ENCODE measurements at regions not wholly inside any gene's neighbourhood (a gene's known extent, or its start where the extent isn't known, plus 50 kb on each side); places are given as distances from the start of the nearest gene placed in this dataset.

GRCh38 chr17:13117616-13118015 is 99.8 kb upstream of the ELAC2 start:
- Histone ChIP-seq H3K79me2 (ENCODE audit: control insufficient read depth in 1 of 2, insufficient read depth in 2 of 2, low read length in 2 of 2) (no peaks in the 10 kb centered on the region), H4K8ac (ENCODE audit: extremely low read depth, insufficient read depth, low read length) (no peak overlapping the region), H2BK15ac (ENCODE audit: low read length) (no peak overlapping the region), H3K4ac (replicated peaks; ENCODE audit: insufficient read length, low read depth, low read length) (no peak overlapping the region), H4K20me1 (replicated peaks in 1 of 2; ENCODE audit: control insufficient read depth in 1 of 2, insufficient read depth in 2 of 2, low read length in 2 of 2) (no peaks in the 10 kb centered on the region), H4K5ac (ENCODE audit: insufficient read length, low read depth, low read length) (no peak overlapping the region), H2BK120ac (replicated peaks; ENCODE audit: low read depth, low read length) (no peak overlapping the region), H3K27me3 (replicated peaks in 1 of 4; ENCODE audit: control insufficient read depth in 3 of 4, extremely low read depth in 1 of 4, insufficient read depth in 3 of 4, low read length in 3 of 4) (peaks cover 0 to 1% (median 0%) of the 10 kb centered on the region in 4 experiments; a peak in 1 of 7 replicates), H3K79me1 (ENCODE audit: low read depth, low read length) (no peaks in the 10 kb centered on the region), H3K18ac (ENCODE audit: extremely low read depth, low read length) (no peak overlapping the region), H3K4me3 (ENCODE audit: extremely low read depth in 1 of 4, insufficient read depth in 2 of 4, low read depth in 3 of 4, low read length in 4 of 4) (no peak overlapping the region), H3K4me2 (ENCODE audit: insufficient read depth in 1 of 2, low read depth in 2 of 2, low read length in 2 of 2) (no peak overlapping the region), H2AK5ac (ENCODE audit: low read depth, low read length) (no peak overlapping the region), H2BK12ac (ENCODE audit: low read depth, low read length) (no peak overlapping the region), H3K36me3 (ENCODE audit: control insufficient read depth in 2 of 4, insufficient read depth in 4 of 4, low read length in 3 of 4) (no peaks in the 10 kb centered on the region), H2BK20ac (ENCODE audit: low read length) (no peak overlapping the region), H4K91ac (replicated peaks; ENCODE audit: insufficient read length, low read length) (no peak overlapping the region), H3K27ac (ENCODE audit: low read depth, low read length) (no peak overlapping the region), H3K23me2 (ENCODE audit: low read depth, low read length) (no peaks in the 10 kb centered on the region), H3K56ac (replicated peaks; ENCODE audit: insufficient read length, low read depth, low read length) (no peak overlapping the region), H3K4me1 (replicated peaks in 1 of 4; ENCODE audit: control insufficient read depth in 3 of 4, insufficient read depth in 4 of 4, low read length in 3 of 4) (no peaks in the 10 kb centered on the region), H3K9me3 (ENCODE audit: insufficient read depth in 2 of 2, low read depth in 1 of 2, low read length in 1 of 2) (no peaks in the 10 kb centered on the region), H2BK5ac (ENCODE audit: low read depth, low read length) (no peak overlapping the region), H3K9ac (replicated peaks in 1 of 4; ENCODE audit: extremely low read depth in 1 of 4, low read depth in 3 of 4, low read length in 3 of 4) (no peak overlapping the region), H2AFZ (ENCODE audit: low read length) (no peak overlapping the region), H3K23ac (ENCODE audit: insufficient read length) (no peak overlapping the region), H3K14ac (ENCODE audit: insufficient read length) (no peak overlapping the region)
- ChIA-PET POLR2A (ENCODE audit: partially characterized antibody) (no interaction called here), CTCF (ENCODE audit: partially characterized antibody) (interaction anchor here (0.7 to 1.3 kb wide), 2 partner anchors 229 to 1169 kb away, joined by 3 read pairs; no protein-coding TSS in a partner anchor)
- no peak for DNase-seq (ENCODE audit: low read depth in 1 of 2, low spot score in 2 of 2)
- no peak for TF ChIP-seq MAFK (IDR thresholded peaks at IDR 0.05; ENCODE audit: low read depth, low read length)
- no peak for TF ChIP-seq SIX5 (IDR thresholded peaks at IDR 0.05; ENCODE audit: low read depth, low read length)
- TF ChIP-seq EP300 (IDR thresholded peaks at IDR 0.05; ENCODE audit: borderline replicate concordance in 1 of 2, low read depth in 2 of 2, low read length in 2 of 2) = no peak
- TF ChIP-seq CBX5 (IDR thresholded peaks at IDR 0.05; ENCODE audit: low read depth, low read length) = no peak
- TF ChIP-seq CTBP2 (IDR thresholded peaks at IDR 0.05; ENCODE audit: borderline replicate concordance, insufficient read depth, insufficient read length, low read length) = no peak
- TF ChIP-seq TCF12 (IDR thresholded peaks at IDR 0.05; ENCODE audit: low read depth, low read length) = no peak
- no peak for TF ChIP-seq YY1 (IDR thresholded peaks at IDR 0.05; ENCODE audit: low read depth, low read length)
- TF ChIP-seq POLR2A (IDR thresholded peaks at IDR 0.05; ENCODE audit: control extremely low read depth in 1 of 2, low read depth in 2 of 2, low read length in 2 of 2) = no peak
- no peak for TF ChIP-seq CTCF (IDR thresholded peaks at IDR 0.05; ENCODE audit: control extremely low read depth in 1 of 3, insufficient read depth in 1 of 3, low read depth in 1 of 3, low read length in 3 of 3)
- FAIRE-seq = no peak
